ENCODE measurements at regions not wholly inside any gene's neighbourhood (a gene's known extent, or its start where the extent isn't known, plus 50 kb on each side); places are given as distances from the start of the nearest gene placed in this dataset.

DNA sequence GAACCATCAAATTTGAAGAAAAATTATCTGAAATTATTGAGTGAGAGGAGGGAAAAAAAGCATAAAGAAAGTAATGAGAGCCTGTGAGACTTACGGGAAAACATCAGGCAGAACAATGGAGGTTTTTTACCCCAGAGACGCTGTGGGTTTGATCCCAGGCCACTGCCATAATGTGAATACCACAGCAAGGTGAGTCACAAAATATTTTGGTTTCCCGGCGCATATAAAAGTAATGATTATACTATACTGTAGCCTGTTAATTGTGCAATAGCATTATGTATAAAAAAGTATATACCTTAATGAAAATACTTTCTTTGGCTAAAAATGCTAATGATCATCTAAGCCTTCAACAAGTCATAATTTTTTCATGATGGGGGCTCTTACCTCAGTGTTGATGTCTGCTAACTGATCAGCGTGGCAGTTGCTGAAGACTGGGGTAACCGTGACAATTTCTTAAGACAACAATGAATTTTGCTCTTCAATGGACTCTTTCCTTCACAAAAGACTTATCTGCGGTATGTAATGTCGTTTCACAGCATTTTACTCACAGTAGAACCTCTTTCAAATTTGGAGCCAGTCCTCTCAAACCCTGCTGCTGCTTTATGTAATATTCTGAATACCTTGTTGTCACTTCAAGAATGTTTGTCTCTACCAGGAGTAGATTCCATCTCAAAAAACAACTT lies 97.0 kb upstream of the FAM20C start:
- no peak for DNase-seq
- peaks cover 0 to 5% (median under 1%) of the 10 kb centered on the region in 4 experiments for H3K4me1 ChIP-seq (ENCODE audit: control extremely low read depth in 1 of 4, control insufficient read depth in 4 of 4, insufficient read depth in 4 of 4, low read length in 3 of 4)
- no peak overlapping the region for H3K4me3 ChIP-seq (ENCODE audit: control insufficient read depth in 1 of 7, extremely low read depth in 1 of 7, insufficient read depth in 4 of 7, low read depth in 2 of 7, low read length in 6 of 7)
- CTCF ChIA-PET: no interaction called here
- H3K27me3 ChIP-seq (replicated peaks in 2 of 5; ENCODE audit: control insufficient read depth in 4 of 5, insufficient read depth in 5 of 5, low read length in 4 of 5): no peaks in the 10 kb centered on the region
- 98% methylated on average over 5 of the region's 8 CpGs for WGBS (ENCODE audit: insufficient coverage)
- H3K27ac ChIP-seq (ENCODE audit: insufficient read depth in 1 of 2, low read depth in 1 of 2, low read length in 2 of 2, poor library complexity in 1 of 2, severe bottlenecking in 2 of 2): no peak overlapping the region
- POLR2A ChIA-PET: no interaction called here
- no peaks in the 10 kb centered on the region for H3K36me3 ChIP-seq (ENCODE audit: control insufficient read depth in 4 of 4, insufficient read depth in 4 of 4, low read length in 3 of 4)
- H3K9me3 ChIP-seq (ENCODE audit: control extremely low read depth in 1 of 5, control insufficient read depth in 4 of 5, insufficient read depth in 2 of 5, low read depth in 1 of 5, low read length in 4 of 5): peaks cover 0 to 21% (median 3%) of the 10 kb centered on the region in 5 experiments

DNA sequence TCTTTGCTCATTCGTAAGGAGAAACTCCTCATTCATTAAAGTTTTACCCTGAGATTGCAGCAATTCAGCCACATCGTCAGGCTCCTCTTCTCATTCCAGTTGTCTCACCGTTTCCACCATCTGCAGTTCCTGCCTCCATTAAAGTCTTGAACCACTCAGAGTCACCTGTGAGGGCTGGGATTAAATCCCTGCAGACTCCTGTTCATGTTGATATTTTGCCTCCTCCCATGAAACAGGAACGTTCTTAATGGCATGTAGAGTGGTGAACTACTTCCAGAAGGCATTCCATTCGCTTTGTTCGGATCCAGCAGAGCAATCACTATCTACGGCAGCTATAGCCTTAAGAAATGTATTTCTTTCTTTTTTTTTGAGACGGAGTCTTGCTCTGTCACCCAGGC lies 96.5 kb upstream of the FAM20C start:
- 91% methylated on average over 7 of the region's 8 CpGs for WGBS (ENCODE audit: insufficient coverage)

DNA sequence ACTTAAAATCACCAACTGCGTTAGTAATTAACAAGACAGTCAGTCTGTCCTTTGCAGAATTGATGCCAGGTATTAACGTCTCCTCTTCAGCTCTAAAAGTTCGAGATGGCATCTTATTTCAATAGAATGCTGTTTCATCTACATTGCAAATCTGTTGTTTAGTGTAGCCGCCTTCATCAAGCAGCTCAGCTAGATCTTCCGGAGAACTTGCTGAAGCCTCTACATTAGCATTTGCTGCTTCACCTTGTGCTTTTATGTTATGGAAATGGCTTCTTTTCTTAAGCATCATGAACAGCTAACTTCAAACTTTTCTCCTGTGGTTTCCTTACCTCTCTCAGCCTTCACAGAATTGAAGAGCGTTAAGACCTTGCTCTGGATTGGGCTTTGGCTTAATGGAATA lies 95.5 kb upstream of the FAM20C start:
- H3K36me3 ChIP-seq (ENCODE audit: control insufficient read depth in 4 of 4, insufficient read depth in 4 of 4, low read length in 3 of 4): no peaks in the 10 kb centered on the region
- H3K27me3 ChIP-seq (replicated peaks in 2 of 5; ENCODE audit: control insufficient read depth in 4 of 5, insufficient read depth in 5 of 5, low read length in 4 of 5): no peaks in the 10 kb centered on the region
- WGBS (ENCODE audit: insufficient coverage): 100% methylated on average over 4 of the region's 6 CpGs
- H3K9me3 ChIP-seq (ENCODE audit: control extremely low read depth in 1 of 5, control insufficient read depth in 4 of 5, insufficient read depth in 2 of 5, low read depth in 1 of 5, low read length in 4 of 5): peaks cover 0 to 21% (median 3%) of the 10 kb centered on the region in 5 experiments
- CTCF ChIA-PET: interaction anchor here (0.8 to 1.6 kb wide), 3 partner anchors 10 to 15 kb away, joined by 3 to 4 read pairs (median 3); no protein-coding TSS in a partner anchor
- no peak overlapping the region for H3K27ac ChIP-seq (ENCODE audit: insufficient read depth in 1 of 2, low read depth in 1 of 2, low read length in 2 of 2, poor library complexity in 1 of 2, severe bottlenecking in 2 of 2)
- DNase-seq: no peak
- POLR2A ChIA-PET: no interaction called here
- H3K4me1 ChIP-seq (ENCODE audit: control extremely low read depth in 1 of 4, control insufficient read depth in 4 of 4, insufficient read depth in 4 of 4, low read length in 3 of 4): no peaks in the 10 kb centered on the region
- no peak overlapping the region for H3K4me3 ChIP-seq (ENCODE audit: control insufficient read depth in 1 of 7, extremely low read depth in 1 of 7, insufficient read depth in 4 of 7, low read depth in 2 of 7, low read length in 6 of 7)

More for the DNA sequence above, 96.5 kb upstream of the FAM20C start:
- Histone ChIP-seq H3K27me3 (replicated peaks in 2 of 5; ENCODE audit: control insufficient read depth in 4 of 5, insufficient read depth in 5 of 5, low read length in 4 of 5) (no peaks in the 10 kb centered on the region), H3K4me1 (ENCODE audit: control extremely low read depth in 1 of 4, control insufficient read depth in 4 of 4, insufficient read depth in 4 of 4, low read length in 3 of 4) (no peaks in the 10 kb centered on the region), H3K4me3 (ENCODE audit: control insufficient read depth in 1 of 7, extremely low read depth in 1 of 7, insufficient read depth in 4 of 7, low read depth in 2 of 7, low read length in 6 of 7) (no peak overlapping the region), H3K9me3 (ENCODE audit: control extremely low read depth in 1 of 5, control insufficient read depth in 4 of 5, insufficient read depth in 2 of 5, low read depth in 1 of 5, low read length in 4 of 5) (peaks cover 0 to 21% (median 3%) of the 10 kb centered on the region in 5 experiments), H3K36me3 (ENCODE audit: control insufficient read depth in 4 of 4, insufficient read depth in 4 of 4, low read length in 3 of 4) (no peaks in the 10 kb centered on the region), H3K27ac (ENCODE audit: insufficient read depth in 1 of 2, low read depth in 1 of 2, low read length in 2 of 2, poor library complexity in 1 of 2, severe bottlenecking in 2 of 2) (no peak overlapping the region)
- POLR2A ChIA-PET: no interaction called here
- DNase-seq: no peak
- CTCF ChIA-PET: interaction anchor here (0.8 kb wide), 1 partner anchor 9 kb away, joined by 3 read pairs; no protein-coding TSS in a partner anchor

DNA sequence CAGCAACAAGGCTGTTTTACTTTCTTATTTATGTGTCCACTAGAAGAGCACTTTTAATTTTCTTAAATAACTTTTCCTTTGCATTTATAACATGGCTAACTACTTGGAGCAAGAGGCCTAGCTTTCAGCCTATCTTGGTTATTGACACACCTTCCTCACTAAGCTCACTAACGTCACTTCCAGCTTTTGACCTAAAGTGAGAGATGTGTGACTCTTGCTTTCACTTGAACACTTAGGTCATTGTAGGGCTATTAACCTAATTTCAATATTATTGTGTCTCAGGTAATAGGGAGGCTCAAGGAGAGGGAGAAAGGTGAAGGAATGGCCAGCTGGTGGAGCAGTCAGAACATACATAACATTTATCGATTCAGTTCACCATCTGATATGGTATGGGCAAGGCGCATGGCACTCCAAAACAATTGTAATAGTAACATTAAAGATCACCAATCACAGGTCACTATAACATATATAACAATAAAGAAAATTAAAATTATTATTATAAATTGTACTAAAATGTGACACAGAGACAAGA lies 95.0 kb upstream of the FAM20C start:
- Histone ChIP-seq H3K4me3 (ENCODE audit: control insufficient read depth in 1 of 7, extremely low read depth in 1 of 7, insufficient read depth in 4 of 7, low read depth in 2 of 7, low read length in 6 of 7) (no peak overlapping the region), H3K36me3 (ENCODE audit: control insufficient read depth in 4 of 4, insufficient read depth in 4 of 4, low read length in 3 of 4) (no peaks in the 10 kb centered on the region), H3K4me1 (ENCODE audit: control extremely low read depth in 1 of 4, control insufficient read depth in 4 of 4, insufficient read depth in 4 of 4, low read length in 3 of 4) (no peaks in the 10 kb centered on the region), H3K27me3 (replicated peaks in 2 of 5; ENCODE audit: control insufficient read depth in 4 of 5, insufficient read depth in 5 of 5, low read length in 4 of 5) (no peaks in the 10 kb centered on the region), H3K27ac (ENCODE audit: insufficient read depth in 1 of 2, low read depth in 1 of 2, low read length in 2 of 2, poor library complexity in 1 of 2, severe bottlenecking in 2 of 2) (no peak overlapping the region), H3K9me3 (ENCODE audit: control extremely low read depth in 1 of 5, control insufficient read depth in 4 of 5, insufficient read depth in 2 of 5, low read depth in 1 of 5, low read length in 4 of 5) (peaks cover 0 to 21% (median 3%) of the 10 kb centered on the region in 5 experiments)
- POLR2A ChIA-PET: no interaction called here
- CTCF ChIA-PET: interaction anchor here (1.3 to 1.6 kb wide), 2 partner anchors 13 to 16 kb away, joined by 3 to 4 read pairs; no protein-coding TSS in a partner anchor
- DNase-seq: no peak
- WGBS (ENCODE audit: insufficient coverage): 86% methylated on average over 1 of the region's 3 CpGs

DNA sequence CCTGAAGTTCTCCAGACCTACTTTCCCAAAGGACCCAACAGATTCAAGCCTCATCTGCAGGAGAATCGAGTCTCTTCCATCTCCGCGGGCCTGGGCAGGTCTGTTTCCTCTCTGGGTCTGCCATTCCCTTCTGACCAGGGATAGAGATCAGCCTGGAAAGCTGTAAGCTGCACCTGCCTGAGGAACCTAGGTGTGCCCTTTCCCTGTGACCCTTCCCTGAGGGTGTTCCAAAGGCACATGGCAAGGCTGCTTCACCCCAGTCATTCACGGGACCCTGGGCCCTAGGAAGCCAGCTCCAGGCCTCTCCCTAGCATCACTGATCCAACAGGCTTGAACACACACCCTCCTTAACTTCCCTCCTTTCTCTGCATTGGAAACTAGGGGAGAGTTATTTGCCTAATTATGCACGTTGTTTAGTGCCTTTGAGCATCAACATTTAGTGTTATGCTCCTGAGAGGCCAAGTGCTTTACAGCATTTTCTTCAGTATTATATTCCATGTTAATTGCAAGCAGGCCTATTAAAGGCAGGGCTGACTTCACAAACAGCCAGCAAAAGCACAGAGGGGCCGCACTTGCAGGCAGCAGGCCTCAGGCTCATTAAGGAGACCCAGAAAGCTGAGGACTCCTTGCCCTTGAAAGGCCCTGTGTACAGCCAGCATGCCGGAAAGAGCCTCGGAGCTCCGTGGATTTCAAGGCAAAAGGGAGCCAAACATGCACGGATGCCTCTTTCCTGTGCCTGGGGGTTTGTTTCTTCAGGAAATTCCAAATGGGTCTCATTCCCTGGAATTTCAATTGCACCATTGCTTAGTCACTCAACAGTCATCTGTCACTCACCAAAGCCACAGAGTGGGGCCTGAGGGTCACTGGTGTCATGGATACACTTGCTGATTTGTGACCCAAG lies 91.0 kb upstream of the FAM20C start:
- Histone ChIP-seq H3K27ac (ENCODE audit: insufficient read depth in 1 of 2, low read depth in 1 of 2, low read length in 2 of 2, poor library complexity in 1 of 2, severe bottlenecking in 2 of 2) (no peak overlapping the region), H3K4me1 (ENCODE audit: control extremely low read depth in 1 of 4, control insufficient read depth in 4 of 4, insufficient read depth in 4 of 4, low read length in 3 of 4) (no peaks in the 10 kb centered on the region), H3K4me3 (ENCODE audit: control insufficient read depth in 1 of 7, extremely low read depth in 1 of 7, insufficient read depth in 4 of 7, low read depth in 2 of 7, low read length in 6 of 7) (no peak overlapping the region), H3K9me3 (ENCODE audit: control extremely low read depth in 1 of 5, control insufficient read depth in 4 of 5, insufficient read depth in 2 of 5, low read depth in 1 of 5, low read length in 4 of 5) (peaks cover 0 to 21% (median 3%) of the 10 kb centered on the region in 5 experiments), H3K27me3 (replicated peaks in 2 of 5; ENCODE audit: control insufficient read depth in 4 of 5, insufficient read depth in 5 of 5, low read length in 4 of 5) (no peaks in the 10 kb centered on the region), H3K36me3 (ENCODE audit: control insufficient read depth in 4 of 4, insufficient read depth in 4 of 4, low read length in 3 of 4) (no peaks in the 10 kb centered on the region)
- ChIA-PET POLR2A (no interaction called here), CTCF (no interaction called here)
- 94% methylated on average over 10 of the region's 10 CpGs for whole genome bisulfite sequencing (ENCODE audit: insufficient coverage)
- DNase-seq: no peak

DNA sequence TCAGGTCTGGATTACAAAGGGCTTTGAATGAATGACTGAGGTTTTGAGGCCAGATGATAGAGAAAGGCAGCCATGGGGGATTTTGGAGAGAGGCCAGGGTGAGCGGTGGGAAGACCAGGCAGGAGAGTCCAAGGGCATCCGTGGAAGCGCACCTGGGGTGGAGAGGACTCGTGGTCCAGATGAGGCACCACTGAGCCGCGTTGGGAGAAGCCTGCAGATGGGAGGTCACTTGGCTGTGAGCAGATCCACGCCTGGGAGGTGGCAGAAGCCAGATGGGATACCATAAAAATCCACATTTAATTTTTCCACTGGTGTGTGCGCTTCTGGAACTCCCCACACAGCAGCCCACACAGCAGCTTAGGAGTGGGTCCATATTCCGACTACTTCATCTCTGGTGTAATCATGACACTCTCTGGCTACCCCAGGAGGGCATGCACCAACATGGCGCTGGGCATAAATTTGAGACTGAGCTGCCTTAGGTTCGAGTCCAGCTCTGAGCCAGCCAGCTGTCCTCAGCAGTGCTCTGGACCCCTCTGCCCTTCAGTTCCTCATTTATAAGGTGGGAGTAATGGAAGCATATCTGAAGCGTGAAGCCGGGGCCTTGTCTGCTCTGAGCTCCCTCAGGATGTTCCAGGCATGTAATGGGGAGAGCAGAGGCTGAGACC lies 90.2 kb upstream of the FAM20C start:
- CTCF ChIA-PET: no interaction called here
- Histone ChIP-seq H3K27me3 (replicated peaks in 2 of 5; ENCODE audit: control insufficient read depth in 4 of 5, insufficient read depth in 5 of 5, low read length in 4 of 5) (no peaks in the 10 kb centered on the region), H3K36me3 (ENCODE audit: control insufficient read depth in 4 of 4, insufficient read depth in 4 of 4, low read length in 3 of 4) (no peaks in the 10 kb centered on the region), H3K9me3 (ENCODE audit: control extremely low read depth in 1 of 5, control insufficient read depth in 4 of 5, insufficient read depth in 2 of 5, low read depth in 1 of 5, low read length in 4 of 5) (peaks cover 0 to 17% (median 3%) of the 10 kb centered on the region in 5 experiments), H3K27ac (ENCODE audit: insufficient read depth in 1 of 2, low read depth in 1 of 2, low read length in 2 of 2, poor library complexity in 1 of 2, severe bottlenecking in 2 of 2) (no peak overlapping the region), H3K4me3 (ENCODE audit: control insufficient read depth in 1 of 7, extremely low read depth in 1 of 7, insufficient read depth in 4 of 7, low read depth in 2 of 7, low read length in 6 of 7) (no peak overlapping the region), H3K4me1 (ENCODE audit: control extremely low read depth in 1 of 4, control insufficient read depth in 4 of 4, insufficient read depth in 4 of 4, low read length in 3 of 4) (no peaks in the 10 kb centered on the region)
- POLR2A ChIA-PET: no interaction called here
- DNase-seq: no peak
- 94% methylated on average over 9 of the region's 13 CpGs for WGBS (ENCODE audit: insufficient coverage)
